RWPE2 (cell line): ENCODE measurements at regions not wholly inside any gene's neighbourhood (a gene's known extent, or its start where the extent isn't known, plus 50 kb on each side); places are given as distances from the start of the nearest gene placed in this dataset.

ENCODE experiments used
- ATAC-seq: fragments of 200-7000 bp; cut with Tn5 transposase; 3 replicates; pipeline ENCODE4 v1.9.1; 2021; ENCODE audit warnings: low read depth
- DNase-seq: peaks from one replicate; pipeline ENCODE4 v3.0.0-alpha.2; 2020; ENCODE audit warnings: low spot score
- H3K27ac ChIP-seq: fragments of 450-650 bp; 2 replicates; pipeline ENCODE4 v1.5.1; 2017; ENCODE audit warnings: mild to moderate bottlenecking; ENCODE audit not compliant: poor library complexity, severe bottlenecking
- H3K27me3 ChIP-seq: fragments of 250-450 bp; sonication (Bioruptor Pico); 2 replicates; pipeline ENCODE4 v1.5.1; 2021; ENCODE audit warnings: mild to moderate bottlenecking, moderate library complexity; ENCODE audit not compliant: insufficient read depth, poor library complexity, severe bottlenecking
- H3K36me3 ChIP-seq: fragments of 250-450 bp; sonication (Bioruptor Pico); 2 replicates; pipeline ENCODE4 v1.5.1; 2020; ENCODE audit warnings: low read depth, mild to moderate bottlenecking, moderate library complexity
- H3K4me1 ChIP-seq: fragments of 250-450 bp; sonication (Bioruptor Pico); 2 replicates; pipeline ENCODE4 v1.5.1; 2021; ENCODE audit warnings: mild to moderate bottlenecking, moderate library complexity; ENCODE audit not compliant: insufficient read depth, poor library complexity, severe bottlenecking
- H3K4me3 ChIP-seq: fragments of 250-450 bp; sonication (Bioruptor Pico); 2 replicates; pipeline ENCODE4 v1.5.1; 2021; ENCODE audit warnings: mild to moderate bottlenecking, moderate library complexity; ENCODE audit not compliant: severe bottlenecking
- H3K9me3 ChIP-seq: fragments of 250-450 bp; sonication (Bioruptor Pico); 2 replicates; pipeline ENCODE4 v1.5.1; 2021; ENCODE audit warnings: mild to moderate bottlenecking, moderate library complexity; ENCODE audit not compliant: severe bottlenecking
- TF ChIP-seq, protein P1 (sequence below): fragments of 450-650 bp; IDR thresholded peaks from one replicate; pipeline ENCODE4 v1.5.1; 2017; ENCODE audit warnings: mild to moderate bottlenecking, moderate library complexity; ENCODE audit not compliant: poor library complexity, severe bottlenecking

DNA sequence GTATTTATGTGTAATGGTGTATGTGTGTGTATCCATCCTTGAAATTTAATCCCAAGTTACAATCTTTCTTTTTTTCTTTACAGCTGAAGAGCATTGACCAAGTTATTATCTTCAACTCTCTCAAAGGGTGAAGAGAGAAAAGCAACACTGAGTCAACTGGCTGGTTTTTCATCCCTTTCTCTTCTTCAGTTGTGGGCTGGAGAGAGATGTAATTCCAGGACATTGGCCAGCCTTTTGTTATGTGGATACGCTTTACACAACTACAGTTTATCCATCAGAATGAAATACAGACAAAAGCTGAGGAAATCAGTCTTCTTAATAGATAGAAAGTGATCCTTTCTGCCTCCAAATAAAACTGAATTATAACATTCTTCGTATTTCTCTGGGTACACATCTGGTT, 357.0 kb upstream of the NCAM2 start:
- H3K36me3 ChIP-seq, result no peaks in the 10 kb centered on the region

DNA sequence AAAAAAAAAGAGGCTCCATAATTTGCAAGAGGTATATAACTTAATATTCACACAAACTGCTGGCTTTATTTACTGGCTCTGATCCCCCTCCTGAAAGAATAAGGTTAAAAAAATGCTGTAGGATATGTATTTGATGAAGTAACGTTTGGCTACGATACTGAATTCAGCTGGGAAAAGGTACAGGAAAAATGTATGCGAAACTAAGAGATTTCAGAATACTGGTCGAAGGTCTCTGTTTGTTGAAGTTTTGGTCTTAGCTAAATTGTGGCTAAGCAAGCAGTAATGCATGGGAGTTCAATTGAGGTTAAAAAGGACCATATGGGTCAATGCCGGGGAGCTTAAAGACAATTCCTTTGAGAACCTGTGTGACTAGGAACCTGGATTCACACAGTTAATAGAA, 355.5 kb upstream of the NCAM2 start:
- H3K9me3 ChIP-seq, result no peaks in the 10 kb centered on the region
- TF ChIP-seq, protein P1, sequence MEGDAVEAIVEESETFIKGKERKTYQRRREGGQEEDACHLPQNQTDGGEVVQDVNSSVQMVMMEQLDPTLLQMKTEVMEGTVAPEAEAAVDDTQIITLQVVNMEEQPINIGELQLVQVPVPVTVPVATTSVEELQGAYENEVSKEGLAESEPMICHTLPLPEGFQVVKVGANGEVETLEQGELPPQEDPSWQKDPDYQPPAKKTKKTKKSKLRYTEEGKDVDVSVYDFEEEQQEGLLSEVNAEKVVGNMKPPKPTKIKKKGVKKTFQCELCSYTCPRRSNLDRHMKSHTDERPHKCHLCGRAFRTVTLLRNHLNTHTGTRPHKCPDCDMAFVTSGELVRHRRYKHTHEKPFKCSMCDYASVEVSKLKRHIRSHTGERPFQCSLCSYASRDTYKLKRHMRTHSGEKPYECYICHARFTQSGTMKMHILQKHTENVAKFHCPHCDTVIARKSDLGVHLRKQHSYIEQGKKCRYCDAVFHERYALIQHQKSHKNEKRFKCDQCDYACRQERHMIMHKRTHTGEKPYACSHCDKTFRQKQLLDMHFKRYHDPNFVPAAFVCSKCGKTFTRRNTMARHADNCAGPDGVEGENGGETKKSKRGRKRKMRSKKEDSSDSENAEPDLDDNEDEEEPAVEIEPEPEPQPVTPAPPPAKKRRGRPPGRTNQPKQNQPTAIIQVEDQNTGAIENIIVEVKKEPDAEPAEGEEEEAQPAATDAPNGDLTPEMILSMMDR, result no peak
- H3K4me1 ChIP-seq, result no peaks in the 10 kb centered on the region
- no peak overlapping the region for H3K27ac ChIP-seq
- peaks cover 5% of the 10 kb centered on the region for H3K27me3 ChIP-seq
- no peak overlapping the region for H3K4me3 ChIP-seq
- no peaks in the 10 kb centered on the region for H3K36me3 ChIP-seq
- ATAC-seq (no peak), DNase-seq (no peak)

More for the DNA sequence above, 357.0 kb upstream of the NCAM2 start:
- DNase-seq (no peak), ATAC-seq (no peak)
- peaks cover 5% of the 10 kb centered on the region for H3K27me3 ChIP-seq
- no peaks in the 10 kb centered on the region for H3K9me3 ChIP-seq
- no peaks in the 10 kb centered on the region for H3K4me1 ChIP-seq
- H3K27ac ChIP-seq, result no peak overlapping the region
- TF ChIP-seq, protein P1, result no peak
- H3K4me3 ChIP-seq, result no peak overlapping the region

DNA sequence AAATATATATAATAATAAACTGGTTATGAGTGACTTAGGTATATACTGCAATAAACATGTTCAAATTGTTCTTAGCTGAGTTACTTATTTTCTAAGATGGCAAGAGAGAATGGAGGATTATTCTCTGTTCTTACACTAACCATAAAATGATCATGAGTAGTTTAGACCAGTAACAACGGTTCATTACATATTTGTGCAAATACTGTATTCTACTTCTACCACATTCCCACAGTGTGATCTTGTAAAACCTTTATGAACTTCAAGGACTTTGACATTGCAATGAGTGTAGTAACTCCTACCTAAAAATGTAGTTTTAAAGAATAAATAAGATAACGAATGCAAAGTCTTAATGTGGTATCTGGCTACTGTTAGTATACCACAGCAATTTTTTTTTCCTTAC, 353.7 kb upstream of the NCAM2 start:
- H3K9me3 ChIP-seq, result no peaks in the 10 kb centered on the region
- no peaks in the 10 kb centered on the region for H3K4me1 ChIP-seq
- ATAC-seq, result no peak
- H3K27me3 ChIP-seq, result peaks cover 10% of the 10 kb centered on the region
- H3K4me3 ChIP-seq, result no peak overlapping the region
- no peaks in the 10 kb centered on the region for H3K36me3 ChIP-seq
- H3K27ac ChIP-seq, result no peak overlapping the region
- no peak for DNase-seq
- TF ChIP-seq, protein P1, result no peak

DNA sequence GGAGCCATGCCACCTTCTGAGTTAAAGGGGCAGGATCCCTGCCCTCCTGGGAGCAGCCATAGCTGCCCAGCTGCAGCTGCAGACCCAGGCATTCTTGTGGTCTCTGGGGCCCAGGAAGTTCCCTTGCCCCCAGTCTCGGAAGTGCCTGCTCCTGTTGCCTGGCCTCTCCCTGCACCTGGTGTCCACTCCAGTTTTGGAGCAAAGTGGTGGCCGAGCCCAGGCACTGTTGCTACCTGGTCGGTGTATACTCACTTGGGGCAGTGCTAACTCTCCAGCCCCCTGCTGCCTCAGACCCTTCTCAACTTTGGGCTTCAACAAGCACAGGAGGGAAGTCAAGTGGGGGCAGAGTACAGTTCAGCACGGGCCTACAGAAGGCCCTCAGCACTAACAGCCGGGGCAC, 352.9 kb upstream of the NCAM2 start:
- no peak overlapping the region for H3K4me3 ChIP-seq
- no peaks in the 10 kb centered on the region for H3K9me3 ChIP-seq
- TF ChIP-seq, protein P1, result no peak
- no peaks in the 10 kb centered on the region for H3K4me1 ChIP-seq
- ATAC-seq, result no peak
- peaks cover 12% of the 10 kb centered on the region for H3K27me3 ChIP-seq
- no peak for DNase-seq
- H3K27ac ChIP-seq, result no peak overlapping the region
- H3K36me3 ChIP-seq, result no peaks in the 10 kb centered on the region

DNA sequence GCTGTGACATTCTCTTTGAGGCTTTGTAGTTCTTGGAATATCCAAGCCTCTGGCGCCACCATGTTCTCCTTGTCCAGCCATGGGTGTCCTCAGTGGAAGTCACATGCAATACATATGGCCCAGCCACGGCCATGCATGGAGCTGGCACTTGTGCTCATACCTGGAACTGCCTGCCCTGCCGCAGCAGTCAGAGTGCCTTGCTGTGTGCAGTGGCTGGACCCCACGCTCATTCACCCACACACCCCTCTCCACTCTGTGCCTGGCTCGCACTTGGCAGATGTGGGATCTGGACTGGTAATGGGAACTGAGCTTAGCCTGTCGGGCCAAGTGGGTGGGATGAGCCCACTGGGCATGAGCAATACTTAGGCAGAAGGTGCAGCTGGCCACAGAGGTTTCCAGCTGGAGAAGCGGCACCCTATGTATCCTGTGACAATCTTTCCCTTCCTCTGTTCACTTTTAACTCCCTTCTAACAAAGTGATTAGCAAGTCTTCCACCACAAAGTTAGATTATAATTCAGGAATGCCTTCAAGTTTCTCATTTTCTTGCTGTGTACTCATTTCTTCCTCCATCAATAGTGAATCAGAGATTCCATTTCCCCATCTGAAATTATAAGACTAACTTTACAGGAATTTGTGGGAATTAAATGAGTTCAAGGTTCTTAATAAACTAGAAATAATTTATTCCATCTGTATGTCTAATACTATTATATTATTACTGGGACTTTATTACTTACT, 351.6 kb upstream of the NCAM2 start:
- Histone ChIP-seq H3K27me3 (peaks cover 12% of the 10 kb centered on the region), H3K9me3 (no peaks in the 10 kb centered on the region), H3K4me3 (no peak overlapping the region), H3K27ac (no peak overlapping the region), H3K4me1 (no peaks in the 10 kb centered on the region), H3K36me3 (no peaks in the 10 kb centered on the region)
- TF ChIP-seq, protein P1, result no peak
- DNase-seq, result no peak
- no peak for ATAC-seq
